GM12872 (cell line): ENCODE measurements at regions not wholly inside any gene's neighbourhood (a gene's known extent, or its start where the extent isn't known, plus 50 kb on each side); places are given as distances from the start of the nearest gene placed in this dataset.

Source experiments
- TF ChIP-seq, protein P1 (sequence below): IDR thresholded peaks from 3 replicates; pipeline ENCODE4 v1.5.1; 2011; ENCODE audit warnings: low read depth, mild to moderate bottlenecking, low read length, moderate library complexity; ENCODE audit not compliant: insufficient read depth

DNA sequence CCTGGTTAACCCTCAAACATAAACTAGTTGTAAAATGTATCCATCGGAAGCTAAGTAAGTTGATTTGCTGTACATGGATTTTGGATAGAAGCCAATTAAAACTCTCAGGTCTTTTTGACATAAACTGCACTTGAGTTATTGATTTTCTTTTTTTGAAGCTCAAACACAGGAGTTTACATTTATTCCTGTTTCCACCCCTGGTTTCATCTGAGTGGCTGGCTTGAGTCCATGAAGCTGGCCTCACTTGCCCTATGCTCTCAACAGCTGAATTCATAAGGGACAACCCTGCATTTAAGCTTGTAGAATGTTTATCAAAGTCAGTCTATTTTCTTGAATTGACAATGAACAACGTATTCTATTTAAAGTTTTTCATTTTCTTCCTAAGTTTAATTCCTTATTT is 58.1 kb upstream of the PLEKHG1 start:
- TF ChIP-seq, protein P1, sequence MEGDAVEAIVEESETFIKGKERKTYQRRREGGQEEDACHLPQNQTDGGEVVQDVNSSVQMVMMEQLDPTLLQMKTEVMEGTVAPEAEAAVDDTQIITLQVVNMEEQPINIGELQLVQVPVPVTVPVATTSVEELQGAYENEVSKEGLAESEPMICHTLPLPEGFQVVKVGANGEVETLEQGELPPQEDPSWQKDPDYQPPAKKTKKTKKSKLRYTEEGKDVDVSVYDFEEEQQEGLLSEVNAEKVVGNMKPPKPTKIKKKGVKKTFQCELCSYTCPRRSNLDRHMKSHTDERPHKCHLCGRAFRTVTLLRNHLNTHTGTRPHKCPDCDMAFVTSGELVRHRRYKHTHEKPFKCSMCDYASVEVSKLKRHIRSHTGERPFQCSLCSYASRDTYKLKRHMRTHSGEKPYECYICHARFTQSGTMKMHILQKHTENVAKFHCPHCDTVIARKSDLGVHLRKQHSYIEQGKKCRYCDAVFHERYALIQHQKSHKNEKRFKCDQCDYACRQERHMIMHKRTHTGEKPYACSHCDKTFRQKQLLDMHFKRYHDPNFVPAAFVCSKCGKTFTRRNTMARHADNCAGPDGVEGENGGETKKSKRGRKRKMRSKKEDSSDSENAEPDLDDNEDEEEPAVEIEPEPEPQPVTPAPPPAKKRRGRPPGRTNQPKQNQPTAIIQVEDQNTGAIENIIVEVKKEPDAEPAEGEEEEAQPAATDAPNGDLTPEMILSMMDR: no peak

DNA sequence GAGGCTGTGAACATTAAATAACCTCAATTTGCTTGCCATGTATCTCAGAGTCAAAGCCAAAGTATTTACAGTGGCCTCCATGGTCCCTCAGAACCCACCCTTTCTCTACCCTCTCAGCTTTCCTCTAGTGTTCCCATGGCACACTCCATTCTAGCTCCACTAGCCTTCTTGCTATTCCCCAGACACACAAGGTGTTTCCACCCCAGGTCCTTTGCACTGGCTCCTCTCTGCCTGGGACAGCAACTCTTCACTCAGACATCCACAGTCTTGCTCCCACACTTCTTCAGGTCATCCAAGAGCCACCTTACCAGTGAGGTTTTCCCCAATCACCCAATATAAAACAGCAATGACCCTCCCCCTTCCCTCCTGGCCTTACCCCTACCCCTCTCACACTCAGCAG is 56.5 kb upstream of the PLEKHG1 start:
- TF ChIP-seq, protein P1: no peak

DNA sequence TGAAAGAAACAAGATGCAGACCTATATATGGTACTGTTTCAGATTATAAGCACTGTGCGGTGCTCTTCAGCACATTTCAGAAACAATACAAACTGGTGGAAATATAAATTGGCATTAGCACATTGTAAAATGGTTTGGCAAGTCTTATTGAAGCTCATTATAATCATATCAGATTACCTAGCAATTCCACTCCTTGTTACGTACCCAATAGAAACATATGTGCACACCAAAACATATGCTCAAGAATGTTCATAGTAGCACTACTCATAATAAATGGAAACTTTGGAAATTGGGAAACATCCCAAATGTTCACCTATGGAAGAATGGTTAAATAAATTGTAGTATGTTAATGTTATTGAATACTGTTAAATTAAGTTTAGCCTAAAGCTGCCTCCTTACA is 54.9 kb upstream of the PLEKHG1 start:
- TF ChIP-seq, protein P1: no peak

DNA sequence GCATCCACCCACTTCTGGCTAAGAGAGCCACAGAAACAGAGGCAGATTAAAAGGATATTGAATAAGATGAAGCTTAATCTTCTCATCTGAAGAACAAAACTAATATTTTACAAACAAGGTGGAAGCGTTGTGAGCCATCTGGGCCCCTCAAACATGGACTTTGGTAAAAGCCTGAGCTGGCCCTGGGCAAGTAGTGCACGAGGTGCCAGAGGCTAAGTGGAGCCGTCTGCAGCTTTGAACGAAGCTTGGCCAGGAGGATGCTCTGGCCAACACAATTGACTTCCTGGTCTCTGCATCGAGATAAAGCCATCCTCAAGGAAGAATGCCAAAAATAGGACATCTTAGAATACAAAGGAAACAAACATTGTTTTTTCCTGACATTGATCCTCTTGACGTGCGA is 53.2 kb upstream of the PLEKHG1 start:
- TF ChIP-seq, protein P1: no peak

DNA sequence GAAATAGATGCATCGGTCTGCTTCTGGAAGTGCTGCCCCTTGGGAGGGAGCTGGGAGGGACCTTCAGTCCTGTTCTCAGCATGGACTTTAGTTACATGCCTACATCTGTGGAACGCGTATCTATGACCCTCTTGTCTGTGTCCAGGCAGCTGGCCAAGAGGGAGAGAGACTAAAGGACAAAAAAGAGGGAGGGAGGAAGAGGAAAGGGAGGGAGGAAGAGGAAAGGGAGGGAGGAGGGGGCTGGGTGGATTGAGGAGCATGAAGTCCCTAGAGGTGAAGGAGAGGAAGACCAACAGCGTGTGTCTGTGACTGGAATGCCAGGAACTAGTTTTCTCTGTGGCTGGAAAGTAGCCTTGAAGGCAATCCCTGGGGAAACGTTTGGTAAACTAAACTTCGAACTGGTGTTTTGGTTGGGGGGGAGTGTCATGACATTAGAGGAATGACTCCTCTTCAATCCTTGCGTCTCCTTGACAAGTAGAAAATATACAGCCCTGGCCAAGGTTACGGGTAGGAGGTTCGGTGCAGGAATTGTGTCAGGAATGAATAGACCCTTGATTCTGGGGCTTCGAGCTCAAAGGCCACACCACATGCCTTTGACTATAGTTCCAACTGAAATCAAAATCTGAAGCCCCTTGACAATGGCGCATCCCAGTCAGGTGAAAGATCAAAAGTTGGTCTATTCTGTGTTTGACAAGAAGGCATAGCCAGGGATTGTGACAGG is 52.0 kb upstream of the PLEKHG1 start:
- TF ChIP-seq, protein P1: no peak

DNA sequence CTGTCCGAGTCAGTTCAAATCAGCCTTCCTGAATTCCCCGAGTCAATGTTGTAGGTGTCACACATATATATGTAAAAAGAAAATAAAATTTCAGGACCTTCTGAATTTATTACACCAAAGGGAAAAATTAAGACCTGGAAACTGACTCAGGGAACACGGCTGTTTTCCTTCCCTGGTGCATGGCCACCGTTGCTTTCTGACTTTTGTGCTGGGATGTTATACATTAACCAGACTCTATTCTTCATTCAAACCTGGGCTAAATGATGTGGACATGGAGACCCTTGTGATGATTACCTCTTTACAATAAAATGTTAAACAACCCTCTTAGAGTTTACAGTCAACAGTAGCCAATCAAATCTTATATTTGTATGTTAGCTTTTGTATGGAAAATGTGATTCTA is 51.4 kb upstream of the PLEKHG1 start:
- TF ChIP-seq, protein P1: no peak

DNA sequence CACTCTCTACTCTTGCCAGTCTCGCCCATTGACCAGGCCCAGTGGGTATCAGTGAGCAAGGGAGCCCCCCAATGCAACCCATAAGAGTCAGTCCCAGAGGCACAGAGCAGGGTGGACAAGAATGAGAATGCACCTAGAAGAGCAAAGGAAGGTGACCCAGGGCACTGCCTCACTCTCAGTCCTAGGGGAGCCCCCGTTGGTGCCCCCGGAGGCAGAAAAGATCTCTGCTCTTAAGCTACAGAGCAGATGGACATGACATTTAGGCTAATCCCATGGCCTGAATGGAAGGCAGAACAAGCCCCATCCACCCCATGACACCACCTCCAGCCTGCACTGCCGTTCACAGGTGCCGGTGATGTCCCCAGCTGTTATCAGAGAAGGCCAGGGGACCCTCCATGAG is 50.7 kb upstream of the PLEKHG1 start:
- TF ChIP-seq, protein P1: 0 out of 3 replicates have a peak, but pooled peaks have one; percentile 21
